ENCODE measurements at regions not wholly inside any gene's neighbourhood (a gene's known extent, or its start where the extent isn't known, plus 50 kb on each side); places are given as distances from the start of the nearest gene placed in this dataset.
"Not testable (repeated sequence)": the region's sequence is repeated elsewhere in the genome, so short reads cannot be mapped to it uniquely, and the experiment has no call there.

GRCh38 chr11:49442669-49443068 lies 234.3 kb upstream of the FOLH1 start:
- no peak for DNase-seq (ENCODE audit: low spot score)
- TF ChIP-seq EZH2phosphoT487 (IDR thresholded peaks at IDR 0.05; ENCODE audit: borderline replicate concordance, low read depth, low read length) = no peak
- no peak for TF ChIP-seq CTCF (conservative IDR thresholded peaks at IDR 0.05; ENCODE audit: low read length)
- ChIA-PET CTCF (ENCODE audit: unreplicated experiment) (no interaction called here), POLR2A (no interaction called here)
- intact Hi-C loops (cut with micrococcal nuclease; ENCODE audit: unreplicated experiment) = no loop called here
- H3K4me2 ChIP-seq (ENCODE audit: low read length) = no peak overlapping the region
- H4K20me1 ChIP-seq (ENCODE audit: insufficient read depth, low read length) = no peaks in the 10 kb centered on the region
- H3K36me3 ChIP-seq (ENCODE audit: insufficient read depth, low read length) = no peaks in the 10 kb centered on the region
- no peaks in the 10 kb centered on the region for H3K9me2 ChIP-seq (ENCODE audit: insufficient read depth, low read length)
- H2AFZ ChIP-seq (ENCODE audit: low read length) = no peak overlapping the region
- H3K27ac ChIP-seq (ENCODE audit: low read depth, low read length, poor library complexity, severe bottlenecking) = no peak overlapping the region
- no TSS peak for BruUV-seq (replicated peaks)
- no peaks in the 10 kb centered on the region for H3K79me2 ChIP-seq (ENCODE audit: insufficient read depth, low read depth, low read length)
- no peaks in the 10 kb centered on the region for H3K9me3 ChIP-seq (ENCODE audit: low read length)
- no peak overlapping the region for H3K4me3 ChIP-seq (ENCODE audit: low read depth, low read length, poor library complexity, severe bottlenecking)
- no peaks in the 10 kb centered on the region for H3K4me1 ChIP-seq (ENCODE audit: insufficient read depth, low read length, poor library complexity, severe bottlenecking)

- H3K9me3 ChIP-seq (ENCODE audit: low read length); H3K4me2 ChIP-seq (ENCODE audit: low read length); POLR2A ChIA-PET; H3K4me1 ChIP-seq (ENCODE audit: insufficient read depth, low read length, poor library complexity, severe bottlenecking); H4K20me1 ChIP-seq (ENCODE audit: insufficient read depth, low read length); H2AFZ ChIP-seq (ENCODE audit: low read length); H3K9me2 ChIP-seq (ENCODE audit: insufficient read depth, low read length); CTCF ChIA-PET (ENCODE audit: unreplicated experiment); DNase-seq (ENCODE audit: low spot score); BruUV-seq (replicated peaks); H3K27ac ChIP-seq (ENCODE audit: low read depth, low read length, poor library complexity, severe bottlenecking); H3K36me3 ChIP-seq (ENCODE audit: insufficient read depth, low read length); intact Hi-C loops (cut with micrococcal nuclease; ENCODE audit: unreplicated experiment); H3K4me3 ChIP-seq (ENCODE audit: low read depth, low read length, poor library complexity, severe bottlenecking); H3K79me2 ChIP-seq (ENCODE audit: insufficient read depth, low read depth, low read length): not testable (repeated sequence)
These were observed 231.5 kb upstream of the FOLH1 start for GRCh38 chr11:49439901-49440300.

GRCh38 chr11:49434308-49434707 lies 225.9 kb upstream of the FOLH1 start:
- CTCF ChIA-PET (ENCODE audit: unreplicated experiment); DNase-seq (ENCODE audit: low spot score); H4K20me1 ChIP-seq (ENCODE audit: insufficient read depth, low read length): not testable (repeated sequence)

GRCh38 chr11:49432242-49432848 lies 223.9 kb upstream of the FOLH1 start:
- Histone ChIP-seq H3K4me2 (ENCODE audit: low read length) (no peak overlapping the region), H3K9me2 (ENCODE audit: insufficient read depth, low read length) (no peaks in the 10 kb centered on the region), H3K4me1 (ENCODE audit: insufficient read depth, low read length, poor library complexity, severe bottlenecking) (no peaks in the 10 kb centered on the region), H3K9me3 (ENCODE audit: low read length) (no peaks in the 10 kb centered on the region), H2AFZ (ENCODE audit: low read length) (no peak overlapping the region), H3K79me2 (ENCODE audit: insufficient read depth, low read depth, low read length) (no peaks in the 10 kb centered on the region), H3K4me3 (ENCODE audit: low read depth, low read length, poor library complexity, severe bottlenecking) (no peak overlapping the region), H3K36me3 (ENCODE audit: insufficient read depth, low read length) (no peaks in the 10 kb centered on the region), H3K27ac (ENCODE audit: low read depth, low read length, poor library complexity, severe bottlenecking) (no peak overlapping the region), H4K20me1 (ENCODE audit: insufficient read depth, low read length) (no peaks in the 10 kb centered on the region)
- no TSS peak for BruUV-seq (replicated peaks)
- no peak for TF ChIP-seq EZH2phosphoT487 (IDR thresholded peaks at IDR 0.05; ENCODE audit: borderline replicate concordance, low read depth, low read length)
- POLR2A ChIA-PET = no interaction called here
- no peak for DNase-seq (ENCODE audit: low spot score)
- intact Hi-C loops (cut with micrococcal nuclease; ENCODE audit: unreplicated experiment) = no loop called here
- CTCF ChIA-PET (ENCODE audit: unreplicated experiment) = no interaction called here

More at GRCh38 chr11:49434308-49434707, 225.9 kb upstream of the FOLH1 start:
- intact Hi-C loops (cut with micrococcal nuclease; ENCODE audit: unreplicated experiment); H3K4me1 ChIP-seq (ENCODE audit: insufficient read depth, low read length, poor library complexity, severe bottlenecking); H3K4me3 ChIP-seq (ENCODE audit: low read depth, low read length, poor library complexity, severe bottlenecking); H2AFZ ChIP-seq (ENCODE audit: low read length); H3K9me3 ChIP-seq (ENCODE audit: low read length); POLR2A ChIA-PET; BruUV-seq (replicated peaks); H3K27ac ChIP-seq (ENCODE audit: low read depth, low read length, poor library complexity, severe bottlenecking); H3K4me2 ChIP-seq (ENCODE audit: low read length); H3K36me3 ChIP-seq (ENCODE audit: insufficient read depth, low read length); H3K79me2 ChIP-seq (ENCODE audit: insufficient read depth, low read depth, low read length); H3K9me2 ChIP-seq (ENCODE audit: insufficient read depth, low read length): not testable (repeated sequence)

Data from OCI-LY7 (cell line).